ENCODE measurements at regions not wholly inside any gene's neighbourhood (a gene's known extent, or its start where the extent isn't known, plus 50 kb on each side); places are given as distances from the start of the nearest gene placed in this dataset.

DNA sequence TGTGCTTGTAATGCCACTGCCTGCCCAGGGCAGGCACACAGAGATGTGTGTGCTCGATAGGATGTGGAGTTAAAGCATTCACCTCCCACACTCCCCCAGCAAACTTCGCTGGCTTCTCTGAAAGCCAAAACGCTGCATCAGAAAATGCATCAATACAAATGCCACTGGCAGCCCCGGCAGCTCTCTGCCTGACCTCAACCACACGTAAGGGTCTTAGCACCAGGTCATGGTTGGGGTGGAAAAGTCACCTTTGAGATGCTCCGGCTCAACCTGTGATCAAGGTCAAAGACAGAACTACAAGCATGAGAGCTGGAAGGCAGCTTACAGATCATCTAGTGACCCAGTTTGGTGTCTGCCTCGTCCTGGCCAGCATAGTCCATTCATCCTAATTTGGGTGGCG, 114.4 kb upstream of the NANOS1 start:
- H3K27ac ChIP-seq (ENCODE audit: insufficient read depth, low read depth, low read length, poor library complexity, severe bottlenecking) = no peak overlapping the region
- H3K4me1 ChIP-seq (ENCODE audit: control insufficient read depth, insufficient read depth, low read length) = peaks cover 4% of the 10 kb centered on the region
- 93 to 97% methylated on average over 8 of the region's 8 CpGs for WGBS, 2 experiments
- no peaks in the 10 kb centered on the region for H3K36me3 ChIP-seq (ENCODE audit: control insufficient read depth, insufficient read depth, low read length)
- H3K4me3 ChIP-seq (ENCODE audit: insufficient read depth, low read depth, low read length) = no peak overlapping the region
- H3K9me3 ChIP-seq (ENCODE audit: control insufficient read depth, low read length) = no peaks in the 10 kb centered on the region
- H3K27me3 ChIP-seq (ENCODE audit: control insufficient read depth, insufficient read depth, low read length, poor library complexity, severe bottlenecking) = no peaks in the 10 kb centered on the region

DNA sequence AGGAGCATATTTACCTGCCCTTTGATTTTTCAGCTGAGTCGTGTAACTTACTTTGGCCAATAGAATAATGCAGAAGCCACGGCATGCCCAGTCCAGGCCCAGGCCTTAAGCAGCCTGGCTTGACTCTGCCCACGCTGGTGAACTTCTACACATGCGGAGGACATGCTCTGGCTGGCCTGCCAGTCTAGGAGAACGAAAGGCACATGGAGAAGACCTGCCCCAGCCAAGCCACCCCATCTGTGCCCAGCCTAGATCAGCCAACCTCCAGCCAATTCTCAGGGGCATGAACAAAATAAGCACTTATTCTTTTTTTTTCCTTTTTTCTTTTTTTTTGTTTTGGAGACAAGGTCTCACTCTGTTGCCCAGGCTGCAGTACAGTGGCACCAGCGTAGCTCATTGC, 112.7 kb upstream of the NANOS1 start:
- Histone ChIP-seq H3K9me3 (ENCODE audit: control insufficient read depth, low read length) (no peaks in the 10 kb centered on the region), H3K27ac (ENCODE audit: insufficient read depth, low read depth, low read length, poor library complexity, severe bottlenecking) (no peak overlapping the region), H3K36me3 (ENCODE audit: control insufficient read depth, insufficient read depth, low read length) (no peaks in the 10 kb centered on the region), H3K4me3 (ENCODE audit: insufficient read depth, low read depth, low read length) (no peak overlapping the region), H3K4me1 (ENCODE audit: control insufficient read depth, insufficient read depth, low read length) (peaks cover 4% of the 10 kb centered on the region), H3K27me3 (ENCODE audit: control insufficient read depth, insufficient read depth, low read length, poor library complexity, severe bottlenecking) (no peaks in the 10 kb centered on the region)
- 93 to 95% methylated on average over 6 of the region's 6 CpGs for WGBS, 2 experiments

DNA sequence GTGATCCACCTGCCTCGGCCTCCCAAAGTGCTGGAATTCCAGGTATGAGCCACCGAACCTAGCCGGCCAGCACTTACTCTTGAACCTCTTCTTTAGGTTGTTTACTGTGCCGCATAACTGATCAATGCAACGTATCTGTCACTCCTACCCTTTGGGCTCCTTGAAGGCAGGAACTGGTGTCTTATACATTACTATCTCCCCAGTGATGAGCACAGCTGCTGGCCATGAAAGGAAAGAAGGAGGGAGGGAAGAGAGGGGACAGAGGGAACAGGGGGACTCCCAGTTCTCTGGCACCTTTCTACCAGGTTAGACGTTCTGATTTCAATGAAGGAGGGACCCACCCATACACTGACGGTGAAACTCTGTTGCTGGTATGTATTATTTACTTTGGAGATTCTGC, 111.8 kb upstream of the NANOS1 start:
- Histone ChIP-seq H3K4me3 (ENCODE audit: insufficient read depth, low read depth, low read length) (no peak overlapping the region), H3K27ac (ENCODE audit: insufficient read depth, low read depth, low read length, poor library complexity, severe bottlenecking) (no peak overlapping the region)

DNA sequence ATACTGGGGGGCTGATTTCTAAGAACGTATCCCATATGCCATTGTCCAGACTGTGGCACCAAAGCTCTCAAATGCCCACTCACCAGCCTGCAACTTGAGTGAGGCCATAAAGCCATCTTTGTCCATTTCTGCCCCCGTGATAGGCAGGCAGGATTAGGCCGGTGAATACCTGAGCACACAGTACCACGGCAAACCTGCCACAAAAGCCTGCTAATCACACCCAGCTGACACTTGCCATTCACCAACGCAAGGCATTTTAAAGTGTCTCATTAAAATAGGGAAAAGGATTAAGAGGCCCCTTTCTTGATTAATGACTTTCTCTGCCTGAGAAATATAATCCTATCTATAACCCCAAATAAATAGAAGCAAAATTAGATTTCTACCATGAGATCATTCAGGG, 111.4 kb upstream of the NANOS1 start:
- Histone ChIP-seq H3K36me3 (ENCODE audit: control insufficient read depth, insufficient read depth, low read length) (no peaks in the 10 kb centered on the region), H3K27me3 (ENCODE audit: control insufficient read depth, insufficient read depth, low read length, poor library complexity, severe bottlenecking) (no peaks in the 10 kb centered on the region), H3K27ac (ENCODE audit: insufficient read depth, low read depth, low read length, poor library complexity, severe bottlenecking) (no peak overlapping the region), H3K4me1 (ENCODE audit: control insufficient read depth, insufficient read depth, low read length) (peaks cover 4% of the 10 kb centered on the region), H3K4me3 (ENCODE audit: insufficient read depth, low read depth, low read length) (no peak overlapping the region), H3K9me3 (ENCODE audit: control insufficient read depth, low read length) (no peaks in the 10 kb centered on the region)
- WGBS, 2 experiments = 72 to 79% methylated on average over 5 of the region's 5 CpGs

More for the DNA sequence above, 111.8 kb upstream of the NANOS1 start:
- H3K9me3 ChIP-seq (ENCODE audit: control insufficient read depth, low read length) = no peaks in the 10 kb centered on the region
- H3K36me3 ChIP-seq (ENCODE audit: control insufficient read depth, insufficient read depth, low read length) = no peaks in the 10 kb centered on the region
- WGBS, 2 experiments = 93 to 96% methylated on average over 7 of the region's 7 CpGs
- no peaks in the 10 kb centered on the region for H3K27me3 ChIP-seq (ENCODE audit: control insufficient read depth, insufficient read depth, low read length, poor library complexity, severe bottlenecking)
- peaks cover 4% of the 10 kb centered on the region for H3K4me1 ChIP-seq (ENCODE audit: control insufficient read depth, insufficient read depth, low read length)

DNA sequence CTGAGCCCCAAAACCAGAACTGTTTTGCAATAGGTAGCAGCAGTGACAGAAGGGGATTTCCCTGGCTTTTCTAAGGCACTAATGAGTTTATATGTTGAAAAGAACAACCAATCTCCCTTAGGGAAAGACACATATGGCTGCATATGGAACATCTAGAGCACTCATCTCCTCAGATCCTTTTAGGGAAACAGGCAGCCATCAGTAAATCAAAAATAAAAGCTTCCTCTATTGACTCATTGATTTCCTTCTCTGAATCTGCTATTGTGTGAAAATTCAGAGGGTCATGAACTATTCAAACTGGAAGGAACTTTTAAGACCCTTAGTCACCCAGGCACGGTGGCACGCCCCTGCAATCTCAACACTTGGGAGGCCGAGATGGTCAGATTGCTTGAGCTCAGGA, 110.9 kb upstream of the NANOS1 start:
- Histone ChIP-seq H3K27ac (ENCODE audit: insufficient read depth, low read depth, low read length, poor library complexity, severe bottlenecking) (no peak overlapping the region), H3K4me3 (ENCODE audit: insufficient read depth, low read depth, low read length) (no peak overlapping the region), H3K9me3 (ENCODE audit: control insufficient read depth, low read length) (no peaks in the 10 kb centered on the region), H3K36me3 (ENCODE audit: control insufficient read depth, insufficient read depth, low read length) (no peaks in the 10 kb centered on the region), H3K4me1 (ENCODE audit: control insufficient read depth, insufficient read depth, low read length) (peaks cover 4% of the 10 kb centered on the region), H3K27me3 (ENCODE audit: control insufficient read depth, insufficient read depth, low read length, poor library complexity, severe bottlenecking) (no peaks in the 10 kb centered on the region)
- WGBS, 2 experiments = 89 to 96% methylated on average over 3 of the region's 3 CpGs

DNA sequence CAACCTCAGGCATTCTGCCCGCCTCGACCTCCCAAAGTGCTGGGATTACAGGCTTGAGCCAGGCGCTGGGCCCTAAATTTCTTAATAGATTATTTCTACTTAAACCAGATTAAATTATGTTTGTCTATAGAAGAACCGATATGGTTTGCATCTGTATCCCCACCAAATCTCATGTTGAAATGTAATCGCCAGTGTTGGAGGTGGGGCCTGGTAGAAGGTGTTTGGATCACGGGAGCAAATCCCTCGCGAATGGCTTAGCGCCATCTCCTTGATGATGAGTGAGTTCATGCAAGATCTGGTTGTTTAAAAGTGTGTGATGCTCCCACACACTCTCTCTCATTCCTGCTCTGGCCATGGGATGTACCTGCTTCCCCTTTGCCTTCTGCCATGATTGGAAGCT, 109.3 kb upstream of the NANOS1 start:
- Histone ChIP-seq H3K9me3 (ENCODE audit: control insufficient read depth, low read length) (no peaks in the 10 kb centered on the region), H3K4me1 (ENCODE audit: control insufficient read depth, insufficient read depth, low read length) (peaks cover 4% of the 10 kb centered on the region), H3K4me3 (ENCODE audit: insufficient read depth, low read depth, low read length) (no peak overlapping the region), H3K27me3 (ENCODE audit: control insufficient read depth, insufficient read depth, low read length, poor library complexity, severe bottlenecking) (no peaks in the 10 kb centered on the region), H3K36me3 (ENCODE audit: control insufficient read depth, insufficient read depth, low read length) (no peaks in the 10 kb centered on the region), H3K27ac (ENCODE audit: insufficient read depth, low read depth, low read length, poor library complexity, severe bottlenecking) (no peak overlapping the region)
- 91 to 93% methylated on average over 9 of the region's 9 CpGs for WGBS, 2 experiments

DNA sequence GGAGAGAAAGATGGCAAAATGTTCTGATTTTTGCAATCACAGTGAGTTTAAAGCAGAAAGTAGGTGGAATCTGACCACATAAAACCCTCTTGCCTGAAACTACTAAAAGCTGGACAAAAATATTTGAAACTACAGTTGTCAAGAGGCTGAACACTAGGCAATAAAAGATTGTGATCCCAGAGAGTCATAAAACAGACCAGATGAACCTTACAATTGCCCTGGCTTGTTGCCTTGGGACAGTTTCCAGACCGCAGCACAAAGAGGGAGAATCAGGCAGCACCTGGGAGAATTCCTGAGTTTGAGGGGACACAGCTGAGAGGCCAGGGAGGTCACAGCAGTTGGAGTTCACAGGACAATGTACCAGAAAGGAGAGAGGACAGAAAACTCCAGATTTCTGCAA, 107.3 kb upstream of the NANOS1 start:
- H3K27ac ChIP-seq (ENCODE audit: insufficient read depth, low read depth, low read length, poor library complexity, severe bottlenecking) = no peak overlapping the region
- no peaks in the 10 kb centered on the region for H3K27me3 ChIP-seq (ENCODE audit: control insufficient read depth, insufficient read depth, low read length, poor library complexity, severe bottlenecking)
- no peaks in the 10 kb centered on the region for H3K9me3 ChIP-seq (ENCODE audit: control insufficient read depth, low read length)
- no peak overlapping the region for H3K4me3 ChIP-seq (ENCODE audit: insufficient read depth, low read depth, low read length)
- 81 to 94% methylated on average over 1 of the region's 1 CpG for WGBS, 2 experiments
- H3K36me3 ChIP-seq (ENCODE audit: control insufficient read depth, insufficient read depth, low read length) = no peaks in the 10 kb centered on the region
- H3K4me1 ChIP-seq (ENCODE audit: control insufficient read depth, insufficient read depth, low read length) = peaks cover 4% of the 10 kb centered on the region

DNA sequence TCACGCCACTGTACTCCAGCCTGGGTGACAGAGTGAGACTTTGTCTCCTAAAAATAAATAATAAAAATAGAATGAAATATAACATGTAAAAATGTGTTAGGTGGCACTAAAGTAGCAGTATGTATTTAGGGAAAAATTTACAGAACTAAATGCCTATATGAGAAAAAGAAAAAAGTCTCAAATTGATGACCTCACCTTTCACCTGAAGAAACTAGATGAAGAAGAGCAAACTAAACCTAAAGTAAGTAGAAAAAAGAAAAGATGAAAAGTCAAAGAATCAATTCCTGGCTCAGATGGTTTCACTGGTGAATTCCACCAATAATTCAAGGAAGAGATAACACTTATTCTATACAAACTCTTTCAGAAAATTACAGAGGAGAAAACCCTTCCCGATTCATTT, 106.5 kb upstream of the NANOS1 start:
- H3K27ac ChIP-seq (ENCODE audit: insufficient read depth, low read depth, low read length, poor library complexity, severe bottlenecking) = no peak overlapping the region
- WGBS, 2 experiments = 94 to 96% methylated on average over 1 to 2 of the region's 2 CpGs

DNA sequence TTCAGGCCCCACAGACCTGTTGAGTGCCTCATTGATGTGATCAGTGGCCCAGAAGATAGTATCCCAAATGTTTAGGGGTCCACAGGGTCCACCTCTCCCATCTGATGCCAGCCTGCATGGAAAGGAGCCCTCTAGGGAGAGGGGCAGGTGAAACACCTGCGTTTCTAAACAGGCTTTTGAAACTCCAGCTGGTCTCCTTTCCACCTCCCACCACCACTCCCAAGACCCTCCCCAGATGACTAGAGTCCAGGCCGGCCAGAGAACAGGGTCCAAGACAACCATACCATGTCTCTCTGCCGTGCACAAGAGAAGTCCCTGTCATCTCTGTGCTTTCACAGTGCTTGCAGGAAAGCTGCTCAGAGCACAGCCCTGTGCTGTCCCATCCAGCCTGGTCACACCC, 105.0 kb upstream of the NANOS1 start:
- WGBS, 2 experiments = 85 to 91% methylated on average over 3 of the region's 3 CpGs
- H3K27ac ChIP-seq (ENCODE audit: insufficient read depth, low read depth, low read length, poor library complexity, severe bottlenecking) = no peak overlapping the region
- H3K27me3 ChIP-seq (ENCODE audit: control insufficient read depth, insufficient read depth, low read length, poor library complexity, severe bottlenecking) = no peaks in the 10 kb centered on the region
- H3K36me3 ChIP-seq (ENCODE audit: control insufficient read depth, insufficient read depth, low read length) = no peaks in the 10 kb centered on the region
- H3K4me3 ChIP-seq (ENCODE audit: insufficient read depth, low read depth, low read length) = no peak overlapping the region
- no peaks in the 10 kb centered on the region for H3K4me1 ChIP-seq (ENCODE audit: control insufficient read depth, insufficient read depth, low read length)
- no peaks in the 10 kb centered on the region for H3K9me3 ChIP-seq (ENCODE audit: control insufficient read depth, low read length)

More for the DNA sequence above, 106.5 kb upstream of the NANOS1 start:
- H3K4me1 ChIP-seq (ENCODE audit: control insufficient read depth, insufficient read depth, low read length) = peaks cover 4% of the 10 kb centered on the region
- H3K9me3 ChIP-seq (ENCODE audit: control insufficient read depth, low read length) = no peaks in the 10 kb centered on the region
- H3K4me3 ChIP-seq (ENCODE audit: insufficient read depth, low read depth, low read length) = no peak overlapping the region
- H3K27me3 ChIP-seq (ENCODE audit: control insufficient read depth, insufficient read depth, low read length, poor library complexity, severe bottlenecking) = no peaks in the 10 kb centered on the region
- no peaks in the 10 kb centered on the region for H3K36me3 ChIP-seq (ENCODE audit: control insufficient read depth, insufficient read depth, low read length)

DNA sequence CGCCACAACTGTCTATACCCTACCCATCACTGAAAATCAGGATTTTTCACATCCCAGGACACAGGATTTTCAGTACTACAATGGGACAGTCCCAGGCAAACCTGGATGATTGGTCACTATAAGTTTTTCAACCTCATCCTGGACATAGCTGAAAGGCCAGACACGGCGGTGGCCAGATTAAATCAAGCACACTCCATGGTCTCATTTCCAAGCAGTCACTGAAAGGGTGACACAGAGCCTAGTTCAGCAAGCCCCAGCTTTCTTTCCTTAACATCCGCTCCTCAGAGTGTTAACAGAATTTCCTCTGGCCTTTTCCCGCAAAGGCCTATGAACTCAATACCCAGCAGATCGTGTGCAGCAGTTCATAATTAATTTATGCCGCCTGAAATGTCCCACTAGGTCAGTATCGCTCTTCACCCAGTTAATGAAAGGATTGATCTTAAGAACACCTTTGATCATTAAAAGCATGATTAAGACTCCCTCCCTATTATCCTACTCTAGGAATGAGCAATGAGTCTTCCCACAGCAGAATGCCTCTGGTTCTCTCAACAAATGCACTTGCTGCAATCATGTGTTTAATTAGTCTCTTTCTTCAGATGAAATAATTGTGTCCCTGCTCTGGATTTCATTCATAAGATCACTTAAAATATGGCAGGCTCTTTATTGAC, 104.0 kb upstream of the NANOS1 start:
- Histone ChIP-seq H3K4me3 (ENCODE audit: insufficient read depth, low read depth, low read length) (no peak overlapping the region), H3K27ac (ENCODE audit: insufficient read depth, low read depth, low read length, poor library complexity, severe bottlenecking) (no peak overlapping the region), H3K4me1 (ENCODE audit: control insufficient read depth, insufficient read depth, low read length) (no peaks in the 10 kb centered on the region), H3K9me3 (ENCODE audit: control insufficient read depth, low read length) (no peaks in the 10 kb centered on the region), H3K36me3 (ENCODE audit: control insufficient read depth, insufficient read depth, low read length) (no peaks in the 10 kb centered on the region), H3K27me3 (ENCODE audit: control insufficient read depth, insufficient read depth, low read length, poor library complexity, severe bottlenecking) (no peaks in the 10 kb centered on the region)
- 87 to 90% methylated on average over 8 of the region's 8 CpGs for WGBS, 2 experiments

DNA sequence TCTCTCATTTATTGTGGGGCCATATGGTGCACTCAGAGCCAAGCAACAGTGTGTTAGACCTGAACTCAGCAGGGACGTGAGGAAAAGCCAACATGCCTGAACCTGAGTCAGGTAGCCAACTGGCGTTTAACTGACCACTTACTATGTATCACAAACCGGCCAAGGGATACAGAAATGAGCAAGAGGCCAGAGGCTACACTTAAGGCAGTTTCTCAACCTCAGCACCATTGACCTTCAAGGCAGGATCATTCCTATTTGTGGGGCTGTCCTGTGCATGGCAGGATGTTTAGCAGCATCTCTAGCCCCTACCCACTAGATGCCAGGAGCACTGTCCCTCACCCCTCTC, 103.5 kb upstream of the NANOS1 start:
- Histone ChIP-seq H3K36me3 (ENCODE audit: control insufficient read depth, insufficient read depth, low read length) (no peaks in the 10 kb centered on the region), H3K27ac (ENCODE audit: insufficient read depth, low read depth, low read length, poor library complexity, severe bottlenecking) (no peak overlapping the region), H3K9me3 (ENCODE audit: control insufficient read depth, low read length) (no peaks in the 10 kb centered on the region), H3K27me3 (ENCODE audit: control insufficient read depth, insufficient read depth, low read length, poor library complexity, severe bottlenecking) (no peaks in the 10 kb centered on the region), H3K4me1 (ENCODE audit: control insufficient read depth, insufficient read depth, low read length) (no peaks in the 10 kb centered on the region), H3K4me3 (ENCODE audit: insufficient read depth, low read depth, low read length) (no peak overlapping the region)
- 95 to 96% methylated on average over 3 of the region's 3 CpGs for WGBS, 2 experiments
